NCI-H128 (cell line): ENCODE measurements at regions not wholly inside any gene's neighbourhood (a gene's known extent, or its start where the extent isn't known, plus 50 kb on each side); places are given as distances from the start of the nearest gene placed in this dataset.

ENCODE experiments used
- DNase-seq: peaks from one replicate; lab custom pipeline; 2025; ENCODE audit not compliant: unreplicated experiment; lab: John Stamatoyannopoulos, UW

GRCh38 chr18:10056506-10056905, 142.7 kb downstream of the VAPA start:
- DNase-seq: no peak

- DNase-seq: no peak
These were observed 143.6 kb downstream of the VAPA start for GRCh38 chr18:10057401-10057893.

GRCh38 chr18:10057894-10058791, 144.3 kb downstream of the VAPA start:
- no peak for DNase-seq

- DNase-seq: no peak
These were observed 146.0 kb downstream of the VAPA start for GRCh38 chr18:10059610-10060468.

GRCh38 chr18:10060469-10060782, 146.6 kb downstream of the VAPA start:
- DNase-seq: no peak

- no peak for DNase-seq
These were observed 147.0 kb downstream of the VAPA start for GRCh38 chr18:10060841-10061240.

- no peak for DNase-seq
These were observed 147.8 kb downstream of the VAPA start for GRCh38 chr18:10061566-10062140.

GRCh38 chr18:10062302-10063300, 148.8 kb downstream of the VAPA start:
- DNase-seq: no peak

- no peak for DNase-seq
These were observed 149.7 kb downstream of the VAPA start for GRCh38 chr18:10063489-10063888.

- DNase-seq: no peak
These were observed 150.5 kb downstream of the VAPA start for GRCh38 chr18:10064267-10064666.

GRCh38 chr18:10065296-10065695, 151.5 kb downstream of the VAPA start:
- no peak for DNase-seq

GRCh38 chr18:10067670-10068659, 154.1 kb downstream of the VAPA start:
- DNase-seq: no peak

- no peak for DNase-seq
These were observed 155.2 kb downstream of the VAPA start for GRCh38 chr18:10068766-10069567.

- no peak for DNase-seq
These were observed 156.8 kb downstream of the VAPA start for GRCh38 chr18:10070561-10071000.

- DNase-seq: no peak
These were observed 158.9 kb downstream of the VAPA start for GRCh38 chr18:10072671-10073175.

GRCh38 chr18:10074110-10074509, 160.3 kb downstream of the VAPA start:
- no peak for DNase-seq

- DNase-seq: no peak
These were observed 160.9 kb downstream of the VAPA start for GRCh38 chr18:10074728-10075127.

- DNase-seq: no peak
These were observed 162.8 kb downstream of the VAPA start for GRCh38 chr18:10076502-10077030.
